Endodermal cell (in vitro differentiated cells): ENCODE measurements at regions not wholly inside any gene's neighbourhood (a gene's known extent, or its start where the extent isn't known, plus 50 kb on each side); places are given as distances from the start of the nearest gene placed in this dataset.

Experiments
- DNase-seq: peaks from one replicate; pipeline ENCODE4 v3.0.0-alpha.2; 2017
- H3K27ac ChIP-seq: 2 replicates; pipeline ENCODE4 v1.5.1; 2013; ENCODE audit warnings: mild to moderate bottlenecking, low read depth, low read length, moderate library complexity
- H3K27me3 ChIP-seq: 2 replicates; pipeline ENCODE4 v1.6.1; 2013; ENCODE audit warnings: mild to moderate bottlenecking, low read length, moderate library complexity; ENCODE audit not compliant: insufficient read depth, control insufficient read depth, poor library complexity, severe bottlenecking
- H3K36me3 ChIP-seq: 2 replicates; pipeline ENCODE4 v1.7.0; 2013; ENCODE audit warnings: mild to moderate bottlenecking, low read length, moderate library complexity; ENCODE audit not compliant: control insufficient read depth, insufficient read depth
- H3K4me1 ChIP-seq: one replicate; pipeline ENCODE4 v1.7.0; 2013; ENCODE audit warnings: low read length; ENCODE audit not compliant: control insufficient read depth, insufficient read depth
- H3K4me3 ChIP-seq: 2 replicates; pipeline ENCODE4 v1.5.1; 2013; ENCODE audit warnings: mild to moderate bottlenecking, low read length, moderate library complexity
- H3K9ac ChIP-seq: 2 replicates; pipeline ENCODE4 v1.6.1; 2013; ENCODE audit warnings: mild to moderate bottlenecking, low read length, moderate library complexity; ENCODE audit not compliant: poor library complexity, severe bottlenecking; ENCODE audit errors: extremely low read depth
- H3K9me3 ChIP-seq: 2 replicates; pipeline ENCODE4 v1.6.1; 2013; ENCODE audit warnings: mild to moderate bottlenecking, low read length, moderate library complexity; ENCODE audit not compliant: control insufficient read depth
- H3K27ac Mint-ChIP-seq: 2 replicates; pipeline ENCODE4 v1.8.0; 2020; ENCODE audit warnings: mixed read lengths
- H3K27me3 Mint-ChIP-seq: 2 replicates; pipeline ENCODE4 v1.8.0; 2021; ENCODE audit warnings: mild to moderate bottlenecking, mixed read lengths; ENCODE audit not compliant: insufficient read depth
- H3K36me3 Mint-ChIP-seq: 2 replicates; pipeline ENCODE4 v1.8.0; 2020; ENCODE audit warnings: low read depth, mixed read lengths
- H3K4me1 Mint-ChIP-seq: 2 replicates; pipeline ENCODE4 v1.8.0; 2020; ENCODE audit warnings: mixed read lengths
- H3K4me3 Mint-ChIP-seq: 2 replicates; pipeline ENCODE4 v1.8.0; 2020; ENCODE audit warnings: mild to moderate bottlenecking, moderate library complexity, mixed read lengths
- H3K9me3 Mint-ChIP-seq: 2 replicates; pipeline ENCODE4 v1.8.0; 2020; ENCODE audit warnings: mild to moderate bottlenecking, mixed read lengths
- CTCF ChIP-seq: fragments of 200-600 bp; sonication (generic); conservative IDR thresholded peaks from 2 replicates; pipeline ENCODE4 v1.5.0; 2021; ENCODE audit warnings: antibody characterized with exemption, mild to moderate bottlenecking
- WGBS, 2 experiments: methylation state at CpG; one replicate each; pipeline versions ENCODE4 v1.1.5 to v1.1.7; 2013; ENCODE audit warnings: missing lambda C conversion rate in 2 of 2, mixed read lengths in 1 of 2; ENCODE audit not compliant: insufficient coverage in 1 of 2, insufficient read length in 1 of 2; 5-methylcytosine and 5-hydroxymethylcytosine counted together

GRCh38 chr1:186616511-186616910, 63.7 kb downstream of the PTGS2 start:
- no peaks in the 10 kb centered on the region for H3K36me3 Mint-ChIP-seq
- Histone ChIP-seq H3K4me1 (no peaks in the 10 kb centered on the region), H3K27me3 (no peaks in the 10 kb centered on the region), H3K36me3 (no peaks in the 10 kb centered on the region), H3K9ac (no peak overlapping the region), H3K27ac (no peak overlapping the region), H3K4me3 (no peak overlapping the region), H3K9me3 (no peaks in the 10 kb centered on the region)
- H3K9me3 Mint-ChIP-seq, result no peaks in the 10 kb centered on the region
- no peak overlapping the region for H3K4me3 Mint-ChIP-seq
- no peak for DNase-seq
- no peaks in the 10 kb centered on the region for H3K27me3 Mint-ChIP-seq
- no peak for TF ChIP-seq CTCF
- H3K4me1 Mint-ChIP-seq, result no peaks in the 10 kb centered on the region
- no peak overlapping the region for H3K27ac Mint-ChIP-seq

- no peak overlapping the region for H3K27ac Mint-ChIP-seq
- DNase-seq, result no peak
- no peak for TF ChIP-seq CTCF
- H3K36me3 Mint-ChIP-seq, result no peaks in the 10 kb centered on the region
- Histone ChIP-seq H3K9ac (no peak overlapping the region), H3K27ac (no peak overlapping the region), H3K27me3 (no peaks in the 10 kb centered on the region), H3K4me1 (no peaks in the 10 kb centered on the region), H3K4me3 (no peak overlapping the region), H3K9me3 (no peaks in the 10 kb centered on the region), H3K36me3 (no peaks in the 10 kb centered on the region)
- no peak overlapping the region for H3K4me3 Mint-ChIP-seq
- no peaks in the 10 kb centered on the region for H3K9me3 Mint-ChIP-seq
- 89 to 93% methylated on average over 3 to 4 of the region's 4 CpGs for WGBS, 2 experiments
- no peaks in the 10 kb centered on the region for H3K4me1 Mint-ChIP-seq
- H3K27me3 Mint-ChIP-seq, result no peaks in the 10 kb centered on the region
These were observed 64.9 kb downstream of the PTGS2 start for GRCh38 chr1:186615332-186615731.

GRCh38 chr1:186611156-186611555, 69.1 kb downstream of the PTGS2 start:
- Histone ChIP-seq H3K27ac (no peak overlapping the region), H3K9ac (no peak overlapping the region), H3K9me3 (peaks cover 9% of the 10 kb centered on the region), H3K4me1 (no peaks in the 10 kb centered on the region), H3K27me3 (no peaks in the 10 kb centered on the region), H3K36me3 (no peaks in the 10 kb centered on the region), H3K4me3 (no peak overlapping the region)
- WGBS, 2 experiments, result 67 to 91% methylated on average over 1 to 3 of the region's 3 CpGs
- Mint-ChIP-seq H3K4me1 (no peaks in the 10 kb centered on the region), H3K4me3 (no peak overlapping the region), H3K36me3 (no peaks in the 10 kb centered on the region), H3K27me3 (no peaks in the 10 kb centered on the region), H3K27ac (no peak overlapping the region), H3K9me3 (no peaks in the 10 kb centered on the region)
- no peak for DNase-seq
- TF ChIP-seq CTCF, result no peak
